Thymus (tissue), 11 donors: ENCODE measurements at regions not wholly inside any gene's neighbourhood (a gene's known extent, or its start where the extent isn't known, plus 50 kb on each side); places are given as distances from the start of the nearest gene placed in this dataset.

Experiments
- DNase-seq, 9 donors: peaks; one replicate each; pipeline ENCODE4 v3.0.0-alpha.2; 2013; ENCODE audit warnings: low spot score in 9 of 9, low read depth in 6 of 9, missing footprints in 1 of 9
- H3K27ac ChIP-seq, 2 donors: one replicate each; pipeline ENCODE4 v1.5.1; 2013; ENCODE audit warnings: control low read depth in 1 of 2, low read depth in 1 of 2, low read length in 1 of 2, mild to moderate bottlenecking in 1 of 2, moderate library complexity in 1 of 2
- H3K27me3 ChIP-seq, 2 donors: one replicate each; pipeline ENCODE4 v1.5.1; 2013; ENCODE audit warnings: low read length in 1 of 2; ENCODE audit not compliant: control insufficient read depth in 2 of 2, insufficient read depth in 1 of 2
- H3K36me3 ChIP-seq, 2 donors: one replicate each; pipeline ENCODE4 v1.5.1; 2013; ENCODE audit warnings: low read length in 1 of 2, mild to moderate bottlenecking in 1 of 2, moderate library complexity in 1 of 2; ENCODE audit not compliant: control insufficient read depth in 2 of 2, insufficient read depth in 2 of 2
- H3K4me1 ChIP-seq, 2 donors: one replicate each; pipeline ENCODE4 v1.5.1; 2013; ENCODE audit warnings: low read length in 2 of 2; ENCODE audit not compliant: control insufficient read depth in 2 of 2, insufficient read depth in 2 of 2
- H3K4me3 ChIP-seq, 2 donors: one replicate each; pipeline ENCODE4 v1.5.1; 2013; ENCODE audit warnings: low read length in 2 of 2, control low read depth in 1 of 2, mild to moderate bottlenecking in 1 of 2
- H3K9me3 ChIP-seq, 2 donors: one replicate each; pipeline ENCODE4 v1.5.1; 2013; ENCODE audit warnings: low read length in 1 of 2, mild to moderate bottlenecking in 1 of 2; ENCODE audit not compliant: control insufficient read depth in 2 of 2, insufficient read depth in 1 of 2
- WGBS: extraction: QIAGEN DNeasy Blood & Tissue Kit; methylation state at CpG from one replicate; pipeline ENCODE4 v1.1.7; 2013; 5-methylcytosine and 5-hydroxymethylcytosine counted together
- donor health status: healthy.

GRCh38 chr11:32028201-32028600 is 62.7 kb upstream of the RCN1 start:
- H3K36me3 ChIP-seq: no peaks in the 10 kb centered on the region
- no peak overlapping the region for H3K4me3 ChIP-seq
- no peaks in the 10 kb centered on the region for H3K4me1 ChIP-seq
- WGBS: 91% methylated on average over 4 of the region's 4 CpGs
- H3K9me3 ChIP-seq: no peaks in the 10 kb centered on the region
- H3K27ac ChIP-seq: no peak overlapping the region
- H3K27me3 ChIP-seq: no peaks in the 10 kb centered on the region
- DNase-seq: no peak

- 73% methylated on average over 2 of the region's 2 CpGs for WGBS
Observed at GRCh38 chr11:32026766-32027165, 64.1 kb upstream of the RCN1 start.

GRCh38 chr11:32024948-32025347 is 65.9 kb upstream of the RCN1 start:
- no peak for DNase-seq
- 96% methylated on average over 2 of the region's 2 CpGs for WGBS
- Histone ChIP-seq H3K27ac (no peak overlapping the region), H3K9me3 (no peaks in the 10 kb centered on the region), H3K4me3 (no peak overlapping the region), H3K27me3 (no peaks in the 10 kb centered on the region), H3K36me3 (no peaks in the 10 kb centered on the region), H3K4me1 (no peaks in the 10 kb centered on the region)

More at GRCh38 chr11:32026766-32027165, 64.1 kb upstream of the RCN1 start:
- H3K27me3 ChIP-seq: no peaks in the 10 kb centered on the region
- no peak overlapping the region for H3K27ac ChIP-seq
- H3K4me1 ChIP-seq: no peaks in the 10 kb centered on the region
- no peak overlapping the region for H3K4me3 ChIP-seq
- DNase-seq: no peak
- no peaks in the 10 kb centered on the region for H3K36me3 ChIP-seq
- H3K9me3 ChIP-seq: no peaks in the 10 kb centered on the region

GRCh38 chr11:32023370-32024305 is 67.2 kb upstream of the RCN1 start:
- DNase-seq: no peak
- no peaks in the 10 kb centered on the region for H3K36me3 ChIP-seq
- H3K4me1 ChIP-seq: no peaks in the 10 kb centered on the region
- H3K27me3 ChIP-seq: no peaks in the 10 kb centered on the region
- H3K9me3 ChIP-seq: no peaks in the 10 kb centered on the region
- H3K27ac ChIP-seq: no peak overlapping the region
- H3K4me3 ChIP-seq: no peak overlapping the region
- WGBS: 88% methylated on average over 11 of the region's 11 CpGs

- H3K9me3 ChIP-seq: no peaks in the 10 kb centered on the region
- no peak for DNase-seq
- H3K4me1 ChIP-seq: no peaks in the 10 kb centered on the region
- H3K36me3 ChIP-seq: no peaks in the 10 kb centered on the region
- WGBS: 87% methylated on average over 2 of the region's 2 CpGs
- H3K4me3 ChIP-seq: no peak overlapping the region
- H3K27ac ChIP-seq: no peak overlapping the region
- no peaks in the 10 kb centered on the region for H3K27me3 ChIP-seq
Observed at GRCh38 chr11:32018672-32019071, 72.2 kb upstream of the RCN1 start.

GRCh38 chr11:32016111-32016510 is 74.8 kb upstream of the RCN1 start:
- WGBS: 88% methylated on average over 2 of the region's 2 CpGs
- no peak overlapping the region for H3K4me3 ChIP-seq
- H3K27me3 ChIP-seq: no peaks in the 10 kb centered on the region
- H3K36me3 ChIP-seq: no peaks in the 10 kb centered on the region
- DNase-seq: no peak
- H3K9me3 ChIP-seq: no peaks in the 10 kb centered on the region
- H3K4me1 ChIP-seq: no peaks in the 10 kb centered on the region
- H3K27ac ChIP-seq: no peak overlapping the region

- H3K27ac ChIP-seq: no peak overlapping the region
- 82% methylated on average over 4 of the region's 4 CpGs for WGBS
- H3K9me3 ChIP-seq: no peaks in the 10 kb centered on the region
- no peak for DNase-seq
- no peaks in the 10 kb centered on the region for H3K4me1 ChIP-seq
- H3K27me3 ChIP-seq: no peaks in the 10 kb centered on the region
- H3K4me3 ChIP-seq: no peak overlapping the region
- no peaks in the 10 kb centered on the region for H3K36me3 ChIP-seq
Observed at GRCh38 chr11:32015427-32015826, 75.4 kb upstream of the RCN1 start.

- Histone ChIP-seq H3K9me3 (no peaks in the 10 kb centered on the region), H3K27me3 (no peaks in the 10 kb centered on the region)
Observed at GRCh38 chr11:32013603-32014002, 77.3 kb upstream of the RCN1 start.

GRCh38 chr11:32012049-32012448 is 78.8 kb upstream of the RCN1 start:
- no peaks in the 10 kb centered on the region for H3K4me1 ChIP-seq
- no peak for DNase-seq
- H3K27ac ChIP-seq: no peak overlapping the region
- WGBS: 90% methylated on average over 6 of the region's 6 CpGs
- no peaks in the 10 kb centered on the region for H3K36me3 ChIP-seq
- no peaks in the 10 kb centered on the region for H3K9me3 ChIP-seq
- H3K4me3 ChIP-seq: no peak overlapping the region
- H3K27me3 ChIP-seq: no peaks in the 10 kb centered on the region

More at GRCh38 chr11:32013603-32014002, 77.3 kb upstream of the RCN1 start:
- H3K27ac ChIP-seq: no peak overlapping the region
- no peak overlapping the region for H3K4me3 ChIP-seq
- no peak for DNase-seq
- H3K36me3 ChIP-seq: no peaks in the 10 kb centered on the region
- no peaks in the 10 kb centered on the region for H3K4me1 ChIP-seq
- 46% methylated on average over 3 of the region's 3 CpGs for WGBS
